Inflammatory macrophage treated with lipopolysaccharide for 1 hour (primary cell): ENCODE measurements at regions not wholly inside any gene's neighbourhood (a gene's known extent, or its start where the extent isn't known, plus 50 kb on each side); places are given as distances from the start of the nearest gene placed in this dataset.
A peak's percentile ranks its signal among the peaks of the same experiment; 100 is the strongest.
"Not testable (repeated sequence)": the region's sequence is repeated elsewhere in the genome, so short reads cannot be mapped to it uniquely, and the experiment has no call there.

Experiments
- DNase-seq, 2 donors: peaks; one replicate each; pipeline ENCODE4 v3.0.0-alpha.2; 2020 to 2022

- no peak for DNase-seq
These were observed 767.4 kb upstream of the GHITM start for GRCh38 chr10:83371696-83372490.

DNA sequence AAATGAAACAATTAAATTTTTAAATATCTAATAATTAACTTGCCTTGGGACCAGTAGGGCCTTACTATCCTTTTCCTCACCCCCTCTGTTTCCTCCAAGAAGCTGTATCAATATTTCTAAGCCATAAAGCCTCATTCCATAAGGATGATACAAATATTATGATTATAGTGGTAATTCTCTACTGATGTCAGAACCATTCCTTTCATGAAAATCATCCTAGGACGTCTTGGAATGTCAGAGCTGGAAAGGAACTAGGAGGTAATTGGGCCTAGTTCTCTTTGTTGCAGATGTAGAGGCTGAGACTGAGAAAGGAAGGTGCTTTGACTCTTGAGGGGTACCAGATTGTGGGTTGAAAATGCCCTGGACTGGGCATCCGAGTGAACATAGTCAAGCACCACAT, 766.7 kb upstream of the GHITM start:
- no peak for DNase-seq

DNA sequence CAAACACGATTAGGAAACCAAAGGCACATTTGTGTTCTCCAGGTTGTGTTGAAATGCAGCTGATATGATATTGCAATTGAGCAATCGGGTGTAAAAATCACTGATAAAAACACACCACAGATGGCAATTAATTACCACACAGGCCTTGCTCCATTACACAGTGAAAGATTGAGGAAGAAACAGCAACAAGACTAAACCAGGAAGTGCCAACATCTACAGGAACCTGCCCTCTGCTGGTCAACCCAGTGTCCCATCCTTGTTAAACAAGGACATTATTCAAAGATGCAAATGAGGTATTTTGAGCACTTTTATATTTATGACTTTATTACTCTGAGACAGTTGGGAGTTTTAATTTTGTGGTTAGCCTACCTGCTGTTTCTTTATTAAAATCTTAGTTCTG, 765.6 kb upstream of the GHITM start:
- DNase-seq, result peak in 1 of 2 donors; percentile 1

GRCh38 chr10:83374741-83375140, 764.6 kb upstream of the GHITM start:
- DNase-seq, result no peak

DNA sequence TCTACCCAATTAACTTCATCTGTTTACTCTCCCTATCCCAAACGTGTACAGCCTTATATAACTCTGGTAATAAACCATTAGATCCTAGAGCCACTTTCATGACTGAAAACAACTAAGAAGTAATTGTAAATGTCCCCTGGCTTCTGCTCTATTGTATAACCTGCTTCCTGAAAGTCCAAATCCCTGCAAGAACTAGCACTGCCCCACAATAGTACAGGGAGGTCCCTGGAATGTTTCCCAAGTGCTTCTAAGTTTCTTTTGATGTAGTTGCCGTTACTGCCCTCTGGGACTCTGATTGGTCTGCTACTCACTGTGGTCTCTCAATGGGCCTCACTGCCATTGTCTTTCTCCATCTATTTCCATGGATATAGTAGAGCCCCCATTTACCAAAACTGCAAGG, 764.0 kb upstream of the GHITM start:
- DNase-seq, result no peak

- no peak for DNase-seq
These were observed 741.5 kb upstream of the GHITM start for GRCh38 chr10:83397806-83398205.

- no peak for DNase-seq
These were observed 728.7 kb upstream of the GHITM start for GRCh38 chr10:83410570-83410969.

DNA sequence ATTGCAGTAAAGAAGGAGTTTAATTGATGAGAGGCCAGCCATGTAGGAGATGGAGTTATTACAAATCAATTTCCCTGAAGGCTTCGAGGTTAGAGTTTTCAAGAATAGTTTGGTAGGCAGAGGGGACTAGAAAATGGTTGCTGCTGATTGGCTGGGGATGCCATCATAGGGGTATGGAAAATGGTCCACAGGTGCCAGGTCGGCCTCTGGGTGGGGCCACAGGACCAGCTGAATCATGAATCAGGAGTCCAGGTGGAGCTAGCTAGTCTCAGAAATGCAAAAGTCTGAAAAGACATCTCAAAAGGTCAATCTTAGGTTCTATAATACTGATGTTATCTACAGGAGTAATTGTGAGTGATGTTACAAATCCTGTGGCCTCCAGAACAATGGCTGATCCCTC, 714.0 kb upstream of the GHITM start:
- DNase-seq, result no peak

DNA sequence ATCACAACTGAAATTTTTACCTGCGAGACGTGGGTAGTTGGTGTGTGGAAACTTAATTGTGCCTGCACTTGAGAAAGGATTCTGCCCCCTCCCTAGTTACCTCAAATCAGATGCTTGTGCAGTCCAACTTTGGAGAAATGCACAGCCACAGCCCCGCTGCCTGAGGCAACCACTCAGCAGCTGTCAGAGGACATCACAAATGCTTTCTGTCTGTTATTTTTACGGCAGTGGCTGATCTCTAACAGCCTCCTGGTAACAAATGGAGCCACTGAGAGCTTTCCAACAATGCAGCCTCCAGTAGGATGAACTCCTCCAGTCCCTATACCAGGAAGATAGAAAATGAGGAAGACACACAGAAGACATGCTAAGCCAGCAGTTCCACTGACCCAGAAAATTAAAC, 712.2 kb upstream of the GHITM start:
- DNase-seq, result no peak

DNA sequence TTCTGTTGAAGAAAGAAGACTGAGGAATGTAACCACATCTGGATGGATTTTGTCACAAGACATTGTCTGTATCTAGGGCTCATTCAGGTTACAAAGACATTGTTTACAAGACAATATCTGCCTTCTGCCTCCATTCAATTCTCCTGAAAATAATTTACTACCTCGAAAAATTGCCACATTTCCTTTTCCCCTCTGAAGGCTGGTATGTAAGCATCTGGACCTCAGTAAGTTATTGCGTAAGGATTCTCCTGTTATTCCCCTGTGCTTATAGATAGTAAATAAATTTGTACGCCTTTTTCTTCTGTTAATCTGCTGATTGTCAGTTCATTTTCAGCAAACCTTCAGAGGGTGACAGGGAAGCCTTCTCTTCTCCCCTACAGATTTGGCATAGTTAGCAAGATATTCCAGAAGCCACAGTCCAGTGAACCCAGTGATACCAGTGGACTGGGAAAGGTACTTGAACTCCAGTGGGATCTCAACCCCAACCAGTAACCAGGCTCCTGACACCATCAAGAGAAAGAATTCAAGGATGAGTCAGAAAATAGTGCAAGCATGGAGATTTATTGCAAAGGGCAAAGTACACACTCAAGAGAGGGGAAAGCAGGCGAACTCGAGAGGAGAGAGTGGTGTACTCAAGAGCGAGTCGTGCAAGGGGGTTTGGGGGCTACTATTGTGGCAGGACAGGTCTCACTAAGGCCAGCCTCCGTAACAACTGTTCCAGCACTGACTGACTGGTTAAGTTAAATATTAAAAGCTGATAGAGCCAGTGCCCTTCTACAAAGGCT, 706.9 kb upstream of the GHITM start:
- DNase-seq, result no peak

- DNase-seq, result no peak
These were observed 705.6 kb upstream of the GHITM start for GRCh38 chr10:83433705-83434104.

- DNase-seq, result no peak
These were observed 691.3 kb upstream of the GHITM start for GRCh38 chr10:83448013-83448412.

DNA sequence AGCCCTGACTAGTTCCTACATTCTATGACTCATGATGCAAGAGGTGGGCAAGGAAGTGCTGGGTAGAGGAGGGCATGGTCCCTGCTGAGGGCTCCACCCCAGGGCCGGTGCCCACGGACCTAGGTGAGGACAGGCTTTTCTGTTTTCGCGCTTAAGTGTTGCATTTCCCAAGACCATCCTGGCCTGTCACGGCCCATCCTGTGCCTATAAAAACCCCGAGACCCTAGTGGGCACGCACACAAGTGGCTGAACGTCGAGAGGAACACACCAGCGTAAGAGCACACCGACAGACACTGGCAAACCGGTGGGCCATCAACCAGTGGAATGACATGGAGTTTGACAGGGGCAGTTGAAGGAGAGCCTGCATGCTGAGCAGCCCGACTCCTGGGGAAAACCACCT, 680.7 kb upstream of the GHITM start:
- no peak for DNase-seq

GRCh38 chr10:83459124-83459523, 680.2 kb upstream of the GHITM start:
- DNase-seq, result no peak

GRCh38 chr10:83469728-83470331, 669.5 kb upstream of the GHITM start:
- no peak for DNase-seq

- no peak for DNase-seq
These were observed 663.1 kb upstream of the GHITM start for GRCh38 chr10:83476211-83476610.

DNA sequence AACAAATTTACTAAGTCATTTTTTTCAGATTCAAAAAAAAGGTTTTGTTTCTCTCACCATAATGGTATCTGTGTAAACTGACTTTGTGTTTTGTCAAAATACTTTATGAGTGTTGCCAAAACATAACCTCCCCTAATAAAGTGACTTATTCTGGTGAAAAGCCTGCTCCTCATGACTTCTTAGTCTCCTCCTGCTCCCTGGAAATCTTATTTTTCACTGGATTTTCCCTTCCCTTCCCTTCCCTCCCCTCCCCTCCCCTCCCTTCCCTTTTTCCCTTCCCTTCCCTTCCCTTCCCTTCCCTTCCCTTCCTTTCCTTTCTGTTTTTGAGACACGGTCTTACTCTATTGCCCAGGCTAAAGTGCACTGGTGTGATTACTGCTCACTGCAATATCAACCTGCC, 650.1 kb upstream of the GHITM start:
- no peak for DNase-seq

- no peak for DNase-seq
These were observed 647.3 kb upstream of the GHITM start for GRCh38 chr10:83492004-83492403.

GRCh38 chr10:83512681-83513080, 626.6 kb upstream of the GHITM start:
- no peak for DNase-seq

GRCh38 chr10:83515001-83515400, 624.3 kb upstream of the GHITM start:
- DNase-seq, result no peak

DNA sequence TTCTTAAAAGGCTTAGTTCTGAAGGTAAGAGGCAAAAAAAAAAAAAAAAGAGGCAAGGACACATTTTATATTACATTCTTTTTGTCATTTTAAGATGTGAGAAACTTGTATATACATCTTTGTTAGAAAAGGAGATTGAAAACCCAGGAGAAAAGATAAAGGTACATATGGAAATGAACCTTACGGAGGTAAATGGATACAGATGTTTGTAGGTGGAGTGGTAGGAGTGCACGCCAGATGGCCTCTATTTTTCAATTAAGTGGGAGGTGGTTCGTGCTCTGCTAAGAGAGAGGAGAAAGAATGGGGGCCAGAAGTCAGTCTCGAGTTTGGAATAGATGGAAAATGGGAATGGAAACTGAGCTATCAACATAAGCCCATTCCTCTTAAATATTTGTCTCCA, 622.5 kb upstream of the GHITM start:
- DNase-seq, result no peak

GRCh38 chr10:83517456-83517855, 621.9 kb upstream of the GHITM start:
- no peak for DNase-seq

DNA sequence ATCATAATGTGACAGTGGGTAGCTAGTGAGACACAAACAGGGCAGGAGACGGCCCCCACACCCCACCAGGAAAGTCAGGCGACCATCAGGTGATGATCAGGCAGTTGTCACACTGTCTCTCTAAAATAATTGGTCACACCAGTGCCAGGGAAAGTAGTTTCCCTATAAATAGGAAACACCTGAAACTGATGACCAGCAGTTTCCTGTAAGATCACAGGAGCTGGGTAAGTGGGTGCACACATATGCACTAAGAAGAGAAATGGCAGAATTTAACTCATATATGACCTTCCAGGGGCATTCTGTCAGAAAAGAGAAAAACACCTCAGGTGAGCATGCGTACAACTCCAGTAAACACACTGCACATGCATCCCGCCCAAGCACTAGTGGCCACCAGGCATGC, 620.5 kb upstream of the GHITM start:
- DNase-seq, result no peak

DNA sequence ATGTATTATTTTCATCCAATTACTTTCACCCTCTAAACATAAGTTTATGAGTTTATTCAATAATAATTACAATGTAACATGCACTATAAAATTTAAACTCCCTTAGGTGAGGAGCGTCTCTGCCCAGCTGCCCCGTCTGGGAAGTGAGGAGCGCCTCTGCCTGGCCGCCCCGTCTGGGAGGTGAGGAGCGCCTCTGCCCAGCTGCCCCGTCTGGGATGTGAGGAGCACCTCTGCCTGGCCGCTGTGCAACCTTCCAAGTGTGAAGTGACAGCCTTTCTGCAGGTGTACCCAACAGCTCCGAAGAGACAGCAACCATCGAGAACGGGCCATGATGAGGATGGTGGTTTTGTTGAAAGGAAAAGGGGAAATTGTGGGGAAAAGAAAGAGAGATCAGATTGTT, 618.9 kb upstream of the GHITM start:
- DNase-seq, result not testable (repeated sequence)
